Smooth muscle cell (in vitro differentiated cells): ENCODE measurements at regions not wholly inside any gene's neighbourhood (a gene's known extent, or its start where the extent isn't known, plus 50 kb on each side); places are given as distances from the start of the nearest gene placed in this dataset.
"Not testable (repeated sequence)": the region's sequence is repeated elsewhere in the genome, so short reads cannot be mapped to it uniquely, and the experiment has no call there.

Experiments
- DNase-seq: peaks from one replicate; lab custom pipeline; 2025; ENCODE audit not compliant: unreplicated experiment; lab: John Stamatoyannopoulos, UW
- H2AFZ ChIP-seq: fragments of 200-600 bp; sonication (generic); 2 replicates; pipeline ENCODE4 v1.6.0; 2016; ENCODE audit warnings: antibody characterized with exemption, low read depth, mild to moderate bottlenecking
- H3F3A ChIP-seq: fragments of 200-600 bp; sonication (generic); 2 replicates; pipeline ENCODE4 v1.6.0; 2017; ENCODE audit warnings: antibody characterized with exemption, low read depth
- H3K27ac ChIP-seq: fragments of 200-600 bp; sonication (generic); 2 replicates; pipeline ENCODE4 v1.5.1; 2016; ENCODE audit warnings: low read depth, mild to moderate bottlenecking
- H3K27me3 ChIP-seq: fragments of 200-600 bp; sonication (generic); 2 replicates; pipeline ENCODE4 v1.6.1; 2016; ENCODE audit warnings: low read depth, mild to moderate bottlenecking
- H3K36me3 ChIP-seq: fragments of 200-600 bp; sonication (generic); 2 replicates; pipeline ENCODE4 v1.5.1; 2016; ENCODE audit warnings: low read depth
- H3K4me1 ChIP-seq: fragments of 200-600 bp; sonication (generic); 2 replicates; pipeline ENCODE4 v1.5.1; 2016; ENCODE audit warnings: low read depth
- H3K4me2 ChIP-seq: fragments of 200-600 bp; sonication (generic); 2 replicates; pipeline ENCODE4 v1.6.0; 2016; ENCODE audit warnings: mild to moderate bottlenecking
- H3K4me3 ChIP-seq: fragments of 200-600 bp; sonication (generic); 2 replicates; pipeline ENCODE4 v1.5.1; 2016; ENCODE audit warnings: mild to moderate bottlenecking
- H3K79me2 ChIP-seq: fragments of 200-600 bp; sonication (generic); 2 replicates; pipeline ENCODE4 v1.6.0; 2016; ENCODE audit warnings: low read depth, mild to moderate bottlenecking
- H3K9ac ChIP-seq: fragments of 200-600 bp; sonication (generic); 2 replicates; pipeline ENCODE4 v1.6.0; 2016; ENCODE audit warnings: low read depth
- H3K9me3 ChIP-seq: fragments of 200-600 bp; sonication (generic); replicated peaks from 2 replicates; pipeline ENCODE4 v1.5.1; 2016; ENCODE audit warnings: low read depth
- H4K20me1 ChIP-seq: fragments of 200-600 bp; sonication (generic); 2 replicates; pipeline ENCODE4 v1.6.0; 2016; ENCODE audit warnings: low read depth
- WGBS: methylation state at CpG from one replicate; pipeline ENCODE4 v1.1.7; 2016; ENCODE audit warnings: low lambda C conversion rate; 5-methylcytosine and 5-hydroxymethylcytosine counted together
- TF ChIP-seq, protein P1 (sequence below): fragments of 200-600 bp; sonication (generic); IDR thresholded peaks from 2 replicates; pipeline ENCODE4 v1.5.1; 2017; ENCODE audit warnings: borderline replicate concordance, mild to moderate bottlenecking, antibody characterized with exemption; ENCODE audit not compliant: insufficient read depth, poor library complexity, severe bottlenecking

DNA sequence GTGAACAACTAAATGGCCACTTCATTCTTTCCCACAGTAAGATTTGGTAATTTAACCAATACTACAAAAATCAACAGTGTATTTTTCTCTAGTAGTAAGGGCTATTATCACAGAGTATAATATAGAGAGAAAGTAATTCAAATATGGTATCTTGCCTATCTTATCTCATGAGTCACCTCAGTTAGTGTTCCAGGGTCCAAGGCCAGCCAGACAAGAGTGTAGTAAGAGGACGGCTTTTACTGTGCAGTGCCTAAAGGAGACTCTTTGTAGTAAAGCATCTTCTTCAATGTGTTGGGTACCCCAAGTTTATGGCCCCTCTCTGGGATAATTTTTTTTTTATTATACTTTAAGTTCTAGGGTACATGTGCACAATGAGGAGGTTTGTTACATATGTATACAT is 607.4 kb downstream of the PKHD1 start:
- Histone ChIP-seq H3F3A (no peaks in the 10 kb centered on the region), H3K27ac (no peak overlapping the region), H3K36me3 (no peaks in the 10 kb centered on the region), H2AFZ (no peak overlapping the region), H3K9me3 (no peaks in the 10 kb centered on the region), H4K20me1 (no peaks in the 10 kb centered on the region), H3K4me1 (peaks cover 12% of the 10 kb centered on the region), H3K4me3 (no peak overlapping the region), H3K27me3 (no peaks in the 10 kb centered on the region), H3K9ac (no peak overlapping the region), H3K79me2 (no peaks in the 10 kb centered on the region), H3K4me2 (no peak overlapping the region)
- no peak for DNase-seq
- TF ChIP-seq, protein P1, sequence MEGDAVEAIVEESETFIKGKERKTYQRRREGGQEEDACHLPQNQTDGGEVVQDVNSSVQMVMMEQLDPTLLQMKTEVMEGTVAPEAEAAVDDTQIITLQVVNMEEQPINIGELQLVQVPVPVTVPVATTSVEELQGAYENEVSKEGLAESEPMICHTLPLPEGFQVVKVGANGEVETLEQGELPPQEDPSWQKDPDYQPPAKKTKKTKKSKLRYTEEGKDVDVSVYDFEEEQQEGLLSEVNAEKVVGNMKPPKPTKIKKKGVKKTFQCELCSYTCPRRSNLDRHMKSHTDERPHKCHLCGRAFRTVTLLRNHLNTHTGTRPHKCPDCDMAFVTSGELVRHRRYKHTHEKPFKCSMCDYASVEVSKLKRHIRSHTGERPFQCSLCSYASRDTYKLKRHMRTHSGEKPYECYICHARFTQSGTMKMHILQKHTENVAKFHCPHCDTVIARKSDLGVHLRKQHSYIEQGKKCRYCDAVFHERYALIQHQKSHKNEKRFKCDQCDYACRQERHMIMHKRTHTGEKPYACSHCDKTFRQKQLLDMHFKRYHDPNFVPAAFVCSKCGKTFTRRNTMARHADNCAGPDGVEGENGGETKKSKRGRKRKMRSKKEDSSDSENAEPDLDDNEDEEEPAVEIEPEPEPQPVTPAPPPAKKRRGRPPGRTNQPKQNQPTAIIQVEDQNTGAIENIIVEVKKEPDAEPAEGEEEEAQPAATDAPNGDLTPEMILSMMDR: no peak
- WGBS: 96% methylated on average over 1 of the region's 1 CpG

DNA sequence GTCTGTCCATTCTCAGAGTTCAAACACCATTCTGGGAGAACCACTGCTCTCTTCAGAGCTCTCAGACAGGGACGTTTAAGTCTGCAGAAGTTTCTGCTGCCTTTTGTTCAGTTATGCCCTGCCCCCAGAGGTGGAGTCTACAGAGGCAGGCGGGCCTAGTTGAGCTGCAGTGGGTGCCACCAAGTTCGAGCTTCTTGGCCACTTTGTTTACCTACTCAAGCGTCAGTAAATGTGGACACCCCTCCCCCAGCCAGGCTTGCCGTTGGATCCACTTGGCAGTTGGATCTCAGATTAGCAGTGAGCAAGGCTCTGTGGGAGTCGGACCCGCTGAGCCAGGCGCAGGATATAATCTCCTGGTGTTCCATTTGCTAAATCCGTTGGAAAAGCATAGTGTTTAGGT is 601.5 kb downstream of the PKHD1 start:
- not testable (repeated sequence) for H3K4me2 ChIP-seq, H3K9me3 ChIP-seq, H3F3A ChIP-seq, DNase-seq, H2AFZ ChIP-seq, H3K27ac ChIP-seq, H3K79me2 ChIP-seq, H4K20me1 ChIP-seq, H3K27me3 ChIP-seq, H3K4me1 ChIP-seq, H3K4me3 ChIP-seq, H3K9ac ChIP-seq, H3K36me3 ChIP-seq
- WGBS: 91% methylated on average over 9 of the region's 9 CpGs

GRCh38 chr6:51487937-51488336 is 599.5 kb downstream of the PKHD1 start:
- no peaks in the 10 kb centered on the region for H3F3A ChIP-seq
- TF ChIP-seq, protein P1: no peak
- no peak overlapping the region for H3K9ac ChIP-seq
- H3K36me3 ChIP-seq: no peaks in the 10 kb centered on the region
- H3K79me2 ChIP-seq: no peaks in the 10 kb centered on the region
- H3K27me3 ChIP-seq: no peaks in the 10 kb centered on the region
- no peak overlapping the region for H3K4me2 ChIP-seq
- DNase-seq: no peak
- H3K9me3 ChIP-seq: no peaks in the 10 kb centered on the region
- H4K20me1 ChIP-seq: no peaks in the 10 kb centered on the region
- whole genome bisulfite sequencing: 95% methylated on average over 3 of the region's 3 CpGs
- H3K4me1 ChIP-seq: no peaks in the 10 kb centered on the region
- no peak overlapping the region for H3K27ac ChIP-seq
- H2AFZ ChIP-seq: no peak overlapping the region
- no peak overlapping the region for H3K4me3 ChIP-seq

DNA sequence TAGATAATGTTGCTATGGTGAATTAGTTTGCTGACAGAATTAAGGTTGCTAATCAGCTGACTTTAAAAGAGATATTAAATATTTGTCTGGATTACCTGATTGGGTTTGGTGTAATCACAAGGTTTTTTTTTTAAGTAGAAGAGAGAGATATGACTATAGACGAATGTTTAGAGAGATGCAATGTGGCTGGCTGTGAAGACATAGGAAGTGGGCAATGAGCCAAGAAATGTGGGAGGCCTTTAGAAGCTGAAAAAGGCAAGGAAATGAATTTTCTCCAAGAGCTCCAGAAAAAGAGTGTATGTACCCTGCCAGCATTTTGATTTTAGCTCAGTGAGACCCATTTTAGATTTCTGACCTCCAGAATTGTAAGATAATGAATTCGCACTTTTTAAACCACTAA is 598.3 kb downstream of the PKHD1 start:
- H2AFZ ChIP-seq: no peak overlapping the region
- DNase-seq: no peak
- no peak overlapping the region for H3K9ac ChIP-seq
- no peaks in the 10 kb centered on the region for H3K79me2 ChIP-seq
- H3K4me1 ChIP-seq: no peaks in the 10 kb centered on the region
- no peak overlapping the region for H3K27ac ChIP-seq
- H3K9me3 ChIP-seq: no peaks in the 10 kb centered on the region
- no peaks in the 10 kb centered on the region for H3K27me3 ChIP-seq
- H3K36me3 ChIP-seq: no peaks in the 10 kb centered on the region
- no peak overlapping the region for H3K4me2 ChIP-seq
- H3K4me3 ChIP-seq: no peak overlapping the region
- TF ChIP-seq, protein P1: no peak
- no peaks in the 10 kb centered on the region for H4K20me1 ChIP-seq
- 63% methylated on average over 2 of the region's 2 CpGs for WGBS
- no peaks in the 10 kb centered on the region for H3F3A ChIP-seq
